Adrenal gland (tissue), 9 donors: ENCODE measurements at regions not wholly inside any gene's neighbourhood (a gene's known extent, or its start where the extent isn't known, plus 50 kb on each side); places are given as distances from the start of the nearest gene placed in this dataset.
A peak's percentile ranks its signal among the peaks of the same experiment; 100 is the strongest.

Source experiments
- DNase-seq, 7 donors: peaks; one replicate each; pipeline ENCODE4 v3.0.0-alpha.2; 2019 to 2020
- H3K27ac ChIP-seq, 5 donors: fragments of 200-600 bp; sonication (generic) in 4 of 5; 1 replicate in 3 of 5; 2 replicates in 2 of 5; pipeline versions ENCODE4 v1.5.1 to v1.8.0; 2016 to 2020; ENCODE audit warnings: mild to moderate bottlenecking in 1 of 5
- H3K27me3 ChIP-seq: fragments of 200-600 bp; 2 replicates; pipeline ENCODE4 v1.8.0; 2021
- H3K36me3 ChIP-seq, 2 donors: fragments of 200-600 bp; replicated peaks in 1 of 2; 1 replicate in 1 of 2; 2 replicates in 1 of 2; pipeline versions ENCODE4 v1.5.1 to v1.8.0; 2018 to 2022
- H3K4me1 ChIP-seq, 2 donors: fragments of 200-600 bp; replicated peaks in 1 of 2; 1 replicate in 1 of 2; 2 replicates in 1 of 2; pipeline versions ENCODE4 v1.5.1 to v1.8.0; 2018 to 2021
- H3K4me3 ChIP-seq, 4 donors: fragments of 200-600 bp; sonication (generic) in 3 of 4; one replicate each; pipeline ENCODE4 v1.5.1; 2016 to 2018
- H3K9me3 ChIP-seq, 3 donors: fragments of 200-600 bp; sonication (generic) in 1 of 3; replicated peaks in 1 of 3; 1 replicate in 2 of 3; 2 replicates in 1 of 3; pipeline versions ENCODE4 v1.5.1 to v1.8.0; 2016 to 2021
- POLR2A ChIP-seq, 2 donors: fragments of 450-650 bp; IDR thresholded peaks; one replicate each; pipeline ENCODE4 v1.6.1; 2017; ENCODE audit warnings: antibody characterized with exemption in 2 of 2, mild to moderate bottlenecking in 2 of 2, moderate library complexity in 1 of 2
- WGBS, 4 donors: extraction: QIAGEN DNeasy Blood & Tissue Kit in 2 of 4; methylation state at CpG; one replicate each; pipeline versions ENCODE4 v1.1.5 to v1.1.7; 2013 to 2017; 5-methylcytosine and 5-hydroxymethylcytosine counted together
- intact Hi-C, 2 donors: fragments of 100-400 bp; cut with DNase I; formaldehyde crosslinking; loops; one replicate each; pipeline versions ENCODE4 v1.14.1 to v1.15.0; 2022 to 2023
- TF ChIP-seq, protein P1 (sequence below), 6 experiments: fragments of 450-650 bp in 4 of 6; fragments of 200-600 bp in 2 of 6; sonication (generic) in 1 of 6; IDR thresholded peaks; 1 replicate in 5 of 6; 2 replicates in 1 of 6; pipeline versions ENCODE4 v1.5.1 to v1.8.0; 2016 to 2021; ENCODE audit warnings: antibody characterized with exemption in 6 of 6, mild to moderate bottlenecking in 2 of 6, moderate library complexity in 1 of 6
- donor health status: healthy with polysubstance abuse.
- donor health status: Bipolar disorder and iron deficiency.
- donor health status: DM: yes; HTN: yes; CAD: no.
- donor health status: DM: no; HTN: no; CAD: no.
- donor health status: DM: no; HTN: no; CAD: no.

DNA sequence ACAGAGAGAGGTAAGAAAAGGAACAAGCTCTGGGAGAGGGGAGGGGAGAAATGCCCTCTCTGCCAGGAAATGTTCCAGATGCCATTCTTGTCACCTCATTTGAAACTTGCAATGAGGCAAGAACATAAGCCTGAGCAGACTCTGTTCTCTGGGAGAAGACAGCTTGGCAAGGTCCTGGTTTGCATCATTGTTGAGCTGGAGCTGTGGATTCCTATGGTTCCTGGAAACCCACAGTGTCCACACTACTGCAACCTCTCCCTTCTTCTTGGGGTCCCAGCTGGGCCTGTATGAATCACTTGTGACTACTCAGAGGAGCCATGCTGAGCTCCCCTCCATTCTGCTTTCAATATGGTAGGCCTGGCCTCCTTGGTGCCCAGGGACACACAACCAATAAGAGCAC is 60.8 kb upstream of the HECTD2 start:
- Histone ChIP-seq H3K36me3 (no peaks in the 10 kb centered on the region), H3K27ac (no peak overlapping the region), H3K9me3 (no peaks in the 10 kb centered on the region), H3K4me1 (no peaks in the 10 kb centered on the region), H3K4me3 (no peak overlapping the region), H3K27me3 (no peaks in the 10 kb centered on the region)
- peak in 1 of 7 donors; percentile 4 for DNase-seq
- TF ChIP-seq, protein P1, sequence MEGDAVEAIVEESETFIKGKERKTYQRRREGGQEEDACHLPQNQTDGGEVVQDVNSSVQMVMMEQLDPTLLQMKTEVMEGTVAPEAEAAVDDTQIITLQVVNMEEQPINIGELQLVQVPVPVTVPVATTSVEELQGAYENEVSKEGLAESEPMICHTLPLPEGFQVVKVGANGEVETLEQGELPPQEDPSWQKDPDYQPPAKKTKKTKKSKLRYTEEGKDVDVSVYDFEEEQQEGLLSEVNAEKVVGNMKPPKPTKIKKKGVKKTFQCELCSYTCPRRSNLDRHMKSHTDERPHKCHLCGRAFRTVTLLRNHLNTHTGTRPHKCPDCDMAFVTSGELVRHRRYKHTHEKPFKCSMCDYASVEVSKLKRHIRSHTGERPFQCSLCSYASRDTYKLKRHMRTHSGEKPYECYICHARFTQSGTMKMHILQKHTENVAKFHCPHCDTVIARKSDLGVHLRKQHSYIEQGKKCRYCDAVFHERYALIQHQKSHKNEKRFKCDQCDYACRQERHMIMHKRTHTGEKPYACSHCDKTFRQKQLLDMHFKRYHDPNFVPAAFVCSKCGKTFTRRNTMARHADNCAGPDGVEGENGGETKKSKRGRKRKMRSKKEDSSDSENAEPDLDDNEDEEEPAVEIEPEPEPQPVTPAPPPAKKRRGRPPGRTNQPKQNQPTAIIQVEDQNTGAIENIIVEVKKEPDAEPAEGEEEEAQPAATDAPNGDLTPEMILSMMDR (IDR thresholded peaks at IDR 0.05): no peak
- no peak for TF ChIP-seq POLR2A (IDR thresholded peaks at IDR 0.05)
- intact Hi-C loops: no loop called here

DNA sequence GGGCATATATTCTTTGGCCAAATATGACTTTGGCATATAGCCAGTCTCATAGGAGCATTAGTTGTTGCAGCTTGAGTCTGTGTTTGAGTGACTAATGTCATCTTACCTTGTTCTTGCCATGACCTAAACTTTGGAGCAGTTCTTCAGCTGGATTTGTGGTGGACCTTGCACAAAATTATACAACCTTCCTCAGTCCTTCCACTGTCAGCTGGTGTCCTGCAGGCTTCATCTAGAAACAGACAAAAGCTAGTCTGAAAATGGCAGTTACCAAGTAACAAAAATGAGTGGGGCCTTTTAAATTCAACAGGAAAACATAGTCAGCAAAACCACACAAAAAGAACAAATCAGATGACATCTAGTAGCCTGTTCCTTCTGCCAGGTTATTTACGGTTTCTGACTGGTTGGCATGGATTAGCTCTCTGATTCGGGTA is 59.5 kb upstream of the HECTD2 start:
- Histone ChIP-seq H3K4me3 (no peak overlapping the region), H3K9me3 (no peaks in the 10 kb centered on the region), H3K27ac (no peak overlapping the region), H3K4me1 (no peaks in the 10 kb centered on the region), H3K36me3 (no peaks in the 10 kb centered on the region), H3K27me3 (no peaks in the 10 kb centered on the region)
- WGBS, 4 donors: 72 to 76% (median 74%) methylated on average over 2 of the region's 2 CpGs
- TF ChIP-seq, protein P1 (IDR thresholded peaks at IDR 0.05): no peak
- no peak for TF ChIP-seq POLR2A (IDR thresholded peaks at IDR 0.05)
- intact Hi-C loops: no loop called here
- no peak for DNase-seq

DNA sequence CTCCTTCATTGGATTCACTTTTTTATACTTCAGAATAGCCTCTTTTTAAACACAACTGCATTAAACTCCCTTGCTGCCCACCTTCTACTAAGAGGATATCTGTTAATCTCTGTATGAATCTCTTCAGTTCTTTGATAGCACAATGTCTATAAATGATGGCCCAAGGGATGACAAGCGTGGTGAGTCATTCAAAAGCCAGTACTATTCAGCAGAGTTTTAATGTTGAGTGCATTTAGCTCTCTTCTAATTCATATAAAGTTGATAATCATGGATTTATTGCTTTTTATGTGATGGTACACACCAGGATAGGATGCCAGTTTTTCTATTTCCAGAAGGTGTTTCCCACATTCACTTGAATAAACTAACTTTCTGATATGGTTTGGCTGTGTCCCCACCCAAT is 57.4 kb upstream of the HECTD2 start:
- no peaks in the 10 kb centered on the region for H3K36me3 ChIP-seq
- TF ChIP-seq, protein P1 (IDR thresholded peaks at IDR 0.05): no peak
- TF ChIP-seq POLR2A (IDR thresholded peaks at IDR 0.05): no peak
- 80 to 95% (median 90%) methylated on average over 1 of the region's 1 CpG for WGBS, 4 donors
- H3K9me3 ChIP-seq: no peaks in the 10 kb centered on the region
- H3K4me1 ChIP-seq: no peaks in the 10 kb centered on the region
- no peak overlapping the region for H3K4me3 ChIP-seq
- no peak for DNase-seq
- H3K27ac ChIP-seq: no peak overlapping the region
- intact Hi-C loops: no loop called here
- no peaks in the 10 kb centered on the region for H3K27me3 ChIP-seq

DNA sequence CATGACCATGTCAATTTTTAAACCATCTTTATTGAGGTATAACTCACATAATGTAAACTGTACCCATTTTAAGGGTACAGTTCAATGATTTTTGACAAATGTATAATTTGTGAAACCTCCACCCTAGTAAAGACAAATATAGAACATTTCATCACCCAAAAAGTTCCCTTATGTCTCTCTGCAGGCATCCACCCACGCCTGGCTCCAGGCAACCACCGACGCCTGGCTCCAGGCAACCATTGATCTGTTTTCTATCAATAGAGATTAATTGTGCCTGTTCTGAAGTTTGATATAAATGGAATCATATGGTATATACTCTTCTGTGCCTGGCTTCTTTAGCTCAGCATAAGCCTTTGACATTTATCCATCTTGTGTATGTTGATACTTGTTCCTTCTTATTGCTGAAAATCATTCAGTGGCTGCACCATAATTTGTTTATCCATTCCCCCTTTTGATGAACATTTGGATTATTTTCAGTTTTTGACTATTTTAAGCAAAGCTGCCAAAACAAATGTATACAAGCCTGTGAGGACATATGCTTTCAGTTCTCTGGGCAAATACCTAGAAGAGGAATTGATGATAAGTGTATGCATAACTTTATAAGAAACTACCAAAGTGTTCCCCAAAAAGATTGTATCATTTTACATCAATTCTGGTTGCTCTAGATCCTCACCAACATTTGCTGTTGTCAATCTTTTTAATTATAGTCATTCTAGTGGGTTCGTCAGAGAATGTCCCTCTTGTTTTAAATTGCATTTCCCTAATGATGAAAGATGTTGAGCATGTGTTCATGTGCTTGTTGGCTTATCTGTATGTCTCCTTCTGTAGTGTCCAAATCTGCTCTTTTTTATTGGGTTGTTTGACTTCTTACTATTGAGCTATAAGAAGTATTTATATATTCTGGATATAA is 55.7 kb upstream of the HECTD2 start:
- Histone ChIP-seq H3K9me3 (no peaks in the 10 kb centered on the region), H3K27me3 (no peaks in the 10 kb centered on the region), H3K4me3 (no peak overlapping the region), H3K27ac (no peak overlapping the region), H3K4me1 (no peaks in the 10 kb centered on the region), H3K36me3 (no peaks in the 10 kb centered on the region)
- no peak for TF ChIP-seq POLR2A (IDR thresholded peaks at IDR 0.05)
- TF ChIP-seq, protein P1 (IDR thresholded peaks at IDR 0.05): no peak
- no peak for DNase-seq
- WGBS, 4 donors: 82 to 95% (median 91%) methylated on average over 4 of the region's 4 CpGs
- intact Hi-C loops: loop anchor here in 1 of 2 donors (2.0 kb wide), 1 partner anchor 38 kb away; no protein-coding TSS in a partner anchor
